Stimulated activated CD8-positive, alpha-beta memory T cell treated with anti-CD3 and anti-CD28 coated beads, Interleukin-4, amount 100 ng/mL, for 4 hours (primary cell): ENCODE measurements at regions not wholly inside any gene's neighbourhood (a gene's known extent, or its start where the extent isn't known, plus 50 kb on each side); places are given as distances from the start of the nearest gene placed in this dataset.

Experiments
- DNase-seq, 2 donors: peaks; one replicate each; pipeline ENCODE4 v3.0.0-alpha.2; 2020; ENCODE audit warnings: low read depth in 2 of 2, low spot score in 1 of 2

- no peak for DNase-seq
Measured at GRCh38 chr14:104521816-104522745, 57.5 kb upstream of the C14orf180 start.

GRCh38 chr14:104522926-104523545, 56.5 kb upstream of the C14orf180 start:
- DNase-seq, result no peak

- no peak for DNase-seq
Measured at GRCh38 chr14:104523546-104523935, 56.0 kb upstream of the C14orf180 start.

- no peak for DNase-seq
Measured at GRCh38 chr14:104524726-104525125, 54.8 kb upstream of the C14orf180 start.

GRCh38 chr14:104526723-104527645, 52.6 kb upstream of the C14orf180 start:
- no peak for DNase-seq

GRCh38 chr14:104527857-104528459, 51.6 kb upstream of the C14orf180 start:
- no peak for DNase-seq

GRCh38 chr14:104528496-104528895, 51.1 kb upstream of the C14orf180 start:
- no peak for DNase-seq
